ENCODE measurements at regions not wholly inside any gene's neighbourhood (a gene's known extent, or its start where the extent isn't known, plus 50 kb on each side); places are given as distances from the start of the nearest gene placed in this dataset.

GRCh38 chr16:20166531-20167235 is 93.0 kb upstream of the GPR139 start:
- no peak for DNase-seq

- DNase-seq: no peak
These were observed 79.8 kb upstream of the GPR139 start for GRCh38 chr16:20153444-20153843.

GRCh38 chr16:20147091-20147490 is 73.4 kb upstream of the GPR139 start:
- no peak for DNase-seq

GRCh38 chr16:20141956-20142355 is 68.3 kb upstream of the GPR139 start:
- no peak for DNase-seq

GRCh38 chr16:20137909-20138308 is 64.2 kb upstream of the GPR139 start:
- no peak for DNase-seq

- DNase-seq: no peak
These were observed 63.5 kb upstream of the GPR139 start for GRCh38 chr16:20137194-20137593.

- DNase-seq: no peak
These were observed 62.8 kb upstream of the GPR139 start for GRCh38 chr16:20136446-20136968.

GRCh38 chr16:20129375-20129774 is 55.7 kb upstream of the GPR139 start:
- no peak for DNase-seq

Data from NCI-H510A treated with DMSO at 0.1 percent for 48 hours (cell line).